HG03432 (cell line): ENCODE measurements at regions not wholly inside any gene's neighbourhood (a gene's known extent, or its start where the extent isn't known, plus 50 kb on each side); places are given as distances from the start of the nearest gene placed in this dataset.

ENCODE experiments used
- ATAC-seq: cut with Tn5 transposase; IDR thresholded peaks from one replicate; pipeline ENCODE4 v1.9.1; 2021; ENCODE audit warnings: mild to moderate bottlenecking, moderate library complexity; ENCODE audit not compliant: unreplicated experiment

GRCh38 chr2:146235158-146235557 lies 1609.7 kb upstream of the ACVR2A start:
- no peak for ATAC-seq

- ATAC-seq = no peak
These were observed 1615.2 kb upstream of the ACVR2A start for GRCh38 chr2:146229508-146230155.

- ATAC-seq = peak; percentile 76
These were observed 1616.3 kb upstream of the ACVR2A start for GRCh38 chr2:146228466-146229058.

- peak; percentile 19 for ATAC-seq
These were observed 1616.8 kb upstream of the ACVR2A start for GRCh38 chr2:146228020-146228393.

GRCh38 chr2:146227152-146228019 lies 1617.4 kb upstream of the ACVR2A start:
- peak; percentile 36 for ATAC-seq

- no peak for ATAC-seq
These were observed 1618.8 kb upstream of the ACVR2A start for GRCh38 chr2:146226077-146226476.

GRCh38 chr2:146221826-146222225 lies 1623.0 kb upstream of the ACVR2A start:
- ATAC-seq = no peak

- ATAC-seq = no peak
These were observed 1623.9 kb upstream of the ACVR2A start for GRCh38 chr2:146220957-146221356.

- no peak for ATAC-seq
These were observed 1630.4 kb upstream of the ACVR2A start for GRCh38 chr2:146214394-146214929.

- no peak for ATAC-seq
These were observed 1631.2 kb upstream of the ACVR2A start for GRCh38 chr2:146213674-146214073.

- ATAC-seq = no peak
These were observed 1632.2 kb upstream of the ACVR2A start for GRCh38 chr2:146212602-146213001.

GRCh38 chr2:146209842-146210275 lies 1635.0 kb upstream of the ACVR2A start:
- peak; percentile 81 for ATAC-seq

GRCh38 chr2:146207901-146208300 lies 1636.9 kb upstream of the ACVR2A start:
- no peak for ATAC-seq

GRCh38 chr2:146207417-146207816 lies 1637.4 kb upstream of the ACVR2A start:
- no peak for ATAC-seq

- ATAC-seq = no peak
These were observed 1641.7 kb upstream of the ACVR2A start for GRCh38 chr2:146203064-146203624.

- no peak for ATAC-seq
These were observed 1651.2 kb upstream of the ACVR2A start for GRCh38 chr2:146193619-146194018.

- ATAC-seq = no peak
These were observed 1655.3 kb upstream of the ACVR2A start for GRCh38 chr2:146189541-146189940.

- no peak for ATAC-seq
These were observed 1654.0 kb upstream of the ZEB2 start for GRCh38 chr2:146173934-146174333.

GRCh38 chr2:146161256-146161882 lies 1641.5 kb upstream of the ZEB2 start:
- no peak for ATAC-seq

- no peak for ATAC-seq
These were observed 1638.3 kb upstream of the ZEB2 start for GRCh38 chr2:146158072-146158674.
